HG03045 (cell line): ENCODE measurements at regions not wholly inside any gene's neighbourhood (a gene's known extent, or its start where the extent isn't known, plus 50 kb on each side); places are given as distances from the start of the nearest gene placed in this dataset.

ENCODE experiments used
- ATAC-seq: cut with Tn5 transposase; IDR thresholded peaks from one replicate; pipeline ENCODE4 v1.9.1; 2021; ENCODE audit warnings: mild to moderate bottlenecking, moderate library complexity; ENCODE audit not compliant: unreplicated experiment

DNA sequence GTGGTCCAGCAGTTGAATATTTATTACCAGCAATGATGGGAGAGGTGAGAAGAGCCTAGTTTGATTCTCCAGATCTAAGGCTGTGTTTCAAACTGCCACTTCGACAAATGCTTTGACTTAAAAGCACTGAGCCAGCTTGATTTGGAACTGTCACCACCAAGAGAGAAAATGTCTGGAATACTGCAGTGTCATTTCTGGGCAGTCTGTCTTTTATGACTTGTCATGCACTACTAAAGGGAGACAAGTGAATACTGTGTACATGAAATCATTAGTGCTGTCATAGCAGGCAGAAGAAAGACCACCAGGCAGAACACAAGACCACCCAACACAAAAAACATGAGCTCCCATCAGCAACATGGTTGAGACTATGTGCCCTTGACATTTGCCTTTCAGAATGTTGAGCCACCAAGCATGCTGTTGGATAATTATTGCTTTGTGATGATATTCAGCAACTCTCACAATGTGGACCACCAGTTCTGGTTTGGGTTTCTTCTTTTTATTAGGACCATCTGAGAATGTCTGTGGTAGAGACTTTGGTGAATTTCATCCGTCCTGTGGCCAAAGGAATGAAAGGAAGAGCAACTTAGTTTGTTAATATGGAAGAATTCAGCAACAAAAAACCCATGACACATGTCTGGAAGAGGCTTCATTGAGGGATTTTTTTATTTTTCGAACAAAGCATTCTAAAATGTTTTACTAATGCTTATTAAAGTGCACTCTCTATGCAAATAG is 125.8 kb downstream of the NTMT2 start:
- ATAC-seq, result no peak

DNA sequence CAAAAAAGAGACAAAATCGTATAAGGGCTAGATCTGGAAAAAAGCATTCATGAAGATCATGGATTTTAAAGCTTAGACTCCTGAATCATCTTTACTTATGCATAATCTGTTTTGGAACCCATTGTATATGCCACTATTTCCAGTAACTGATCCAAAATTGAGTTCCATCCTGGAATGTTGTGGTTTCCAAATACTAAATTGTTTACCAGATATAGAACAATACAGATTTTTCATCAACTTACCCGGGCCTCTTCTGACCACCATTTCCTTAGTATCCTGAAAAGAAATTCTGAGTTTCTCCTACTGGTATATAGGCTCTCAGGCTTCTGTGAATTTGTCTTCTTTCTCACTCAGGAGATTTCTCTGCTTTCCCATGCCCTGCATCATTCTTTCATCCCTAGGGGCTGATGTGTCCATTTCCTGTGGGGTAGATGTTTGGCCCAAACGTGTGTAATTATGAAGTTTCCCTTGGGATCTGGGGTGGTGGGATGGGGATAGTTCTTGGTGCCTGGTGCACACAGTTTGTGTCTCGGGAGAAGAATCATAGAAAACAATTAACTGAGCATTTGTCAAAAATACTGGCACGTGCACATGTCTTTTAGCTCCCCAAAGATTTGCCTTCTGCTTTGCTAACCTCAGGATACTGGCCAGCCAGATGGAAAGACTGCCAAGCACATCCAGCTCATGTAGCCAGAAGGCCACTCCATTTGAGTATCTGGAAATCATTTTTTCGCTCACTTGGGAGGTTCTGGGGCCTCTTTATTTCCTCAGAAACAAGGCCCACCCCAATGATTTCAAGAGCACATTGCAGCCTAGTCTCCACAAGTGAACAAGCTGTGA is 127.8 kb downstream of the NTMT2 start:
- no peak for ATAC-seq

DNA sequence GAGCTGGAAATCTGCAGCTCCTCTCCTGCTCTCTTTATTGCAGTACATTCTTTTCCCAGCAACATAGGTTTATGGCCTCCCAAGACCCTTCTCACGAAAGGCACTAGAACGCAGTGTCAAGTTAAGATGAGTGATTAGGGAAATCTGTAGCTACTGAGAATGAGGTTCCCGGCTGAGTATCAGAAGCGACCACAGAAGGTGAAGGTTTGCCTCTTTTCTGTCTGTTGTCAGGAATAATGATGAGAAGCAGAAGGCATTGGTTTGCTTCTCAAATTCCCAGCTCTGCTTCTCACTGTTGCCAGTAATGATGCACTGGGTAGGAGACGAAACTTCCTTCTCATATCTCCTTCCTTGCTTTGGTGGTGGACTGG is 128.4 kb downstream of the NTMT2 start:
- no peak for ATAC-seq

DNA sequence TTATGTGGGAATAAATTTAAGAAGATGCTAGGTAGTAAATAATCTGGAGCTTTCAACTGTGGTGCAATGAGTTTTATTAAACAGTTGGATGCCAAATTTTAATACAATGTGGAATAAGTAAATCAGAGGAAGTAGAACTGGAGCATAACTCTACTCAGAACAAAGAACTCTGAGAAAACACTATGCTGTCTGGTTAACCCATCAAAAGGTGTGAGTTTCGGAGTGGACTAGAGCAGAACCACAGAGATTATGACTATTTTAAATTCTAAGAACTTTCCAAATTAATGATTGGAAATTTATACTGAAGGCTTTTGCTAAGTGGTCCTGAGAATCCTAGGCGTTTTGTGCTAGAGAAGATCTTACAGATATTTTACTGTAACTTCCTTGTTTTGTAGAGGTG is 132.2 kb downstream of the NTMT2 start:
- ATAC-seq, result no peak

DNA sequence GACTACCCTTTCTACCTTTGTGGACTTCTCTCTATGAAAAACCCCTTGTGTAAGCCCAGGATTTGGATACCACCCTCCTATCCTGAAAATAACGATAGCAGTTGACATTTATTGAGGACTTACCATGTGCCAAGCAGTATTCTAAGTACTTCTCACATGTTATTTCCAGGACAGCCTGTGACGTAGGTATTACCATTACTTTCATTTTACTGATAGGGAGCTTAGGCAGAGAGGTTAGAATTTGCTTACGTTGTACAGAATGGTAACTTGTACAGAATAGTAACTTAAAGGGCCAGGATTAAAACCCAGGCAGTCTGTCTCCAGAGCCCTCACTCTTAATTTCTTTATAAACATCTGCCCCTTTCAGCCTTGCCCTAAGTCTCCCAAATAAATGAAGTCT is 138.3 kb downstream of the NTMT2 start:
- no peak for ATAC-seq

DNA sequence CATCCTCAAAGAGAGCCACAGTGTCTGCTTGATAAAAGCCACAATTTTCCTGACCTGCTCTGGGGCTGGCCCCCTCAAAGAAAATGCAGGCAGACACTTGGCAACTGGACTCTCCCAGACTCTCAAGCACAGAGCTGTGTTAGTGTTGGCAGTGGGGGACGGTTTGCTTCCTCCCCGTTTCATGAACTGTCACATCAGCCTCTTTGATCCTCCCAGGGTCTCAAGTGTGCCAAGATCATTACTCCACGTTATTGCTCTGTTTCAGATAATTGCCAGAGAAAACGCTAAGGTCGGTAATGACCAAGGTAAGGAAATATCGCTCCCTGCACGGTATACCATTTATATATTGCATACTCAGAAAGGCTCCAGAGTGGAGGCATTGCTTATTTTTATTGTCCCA is 138.8 kb downstream of the NTMT2 start:
- no peak for ATAC-seq

DNA sequence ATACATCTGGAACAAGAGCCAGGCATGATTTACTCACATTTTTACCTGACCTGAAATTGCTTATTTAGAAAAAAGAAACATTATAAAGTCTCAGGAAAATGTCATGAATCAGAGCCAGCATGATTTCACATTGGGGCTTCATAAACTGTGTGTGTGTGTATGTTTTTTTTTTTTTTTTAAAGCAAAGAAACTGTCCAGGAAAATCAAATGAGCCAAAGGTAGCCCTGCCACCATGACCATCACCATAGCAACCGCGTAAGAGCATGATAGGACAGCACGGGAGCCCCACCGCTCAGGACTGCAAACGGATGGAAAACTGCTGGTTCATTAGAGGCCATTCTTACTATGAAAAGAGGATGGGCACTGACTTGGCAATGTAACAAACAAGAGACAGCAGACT is 139.2 kb downstream of the NTMT2 start:
- no peak for ATAC-seq

DNA sequence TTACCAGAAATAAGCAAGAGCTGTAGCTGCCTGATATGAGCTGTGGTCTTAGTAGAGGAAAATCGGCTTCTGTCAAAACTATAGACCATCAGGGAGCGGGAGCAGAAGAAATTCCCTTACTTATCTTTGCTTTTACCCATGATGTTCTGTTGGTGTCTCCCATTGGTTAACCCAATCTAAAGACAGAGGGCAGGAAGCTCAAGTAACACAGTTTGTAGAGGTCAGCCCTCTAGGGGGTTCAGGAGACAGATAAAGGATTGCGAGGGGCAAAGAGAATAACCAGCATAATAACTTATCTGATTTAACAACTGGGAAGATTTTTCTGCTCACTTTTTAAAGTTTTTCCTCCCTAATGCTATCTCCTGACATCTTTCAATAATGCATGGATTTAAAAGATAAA is 142.4 kb downstream of the NTMT2 start:
- ATAC-seq, result no peak

DNA sequence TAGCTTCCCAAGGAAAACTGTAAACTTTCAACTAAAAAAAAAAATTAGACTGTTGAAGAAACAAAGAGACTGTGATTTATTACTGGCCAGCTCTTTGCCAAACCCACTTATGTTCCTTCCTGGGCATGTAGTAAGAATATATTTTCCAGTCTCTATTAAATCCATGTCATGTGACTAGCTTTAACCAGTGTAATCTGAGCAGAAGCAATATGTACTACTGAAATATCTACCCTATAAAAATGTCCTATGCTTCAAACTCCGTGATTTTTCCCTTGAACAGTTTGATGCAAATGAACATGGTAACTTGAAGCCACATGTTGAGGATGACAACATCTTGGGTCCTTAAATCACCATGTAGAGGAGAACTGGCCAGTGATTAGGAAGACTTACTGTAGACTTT is 144.5 kb downstream of the NTMT2 start:
- ATAC-seq, result no peak

DNA sequence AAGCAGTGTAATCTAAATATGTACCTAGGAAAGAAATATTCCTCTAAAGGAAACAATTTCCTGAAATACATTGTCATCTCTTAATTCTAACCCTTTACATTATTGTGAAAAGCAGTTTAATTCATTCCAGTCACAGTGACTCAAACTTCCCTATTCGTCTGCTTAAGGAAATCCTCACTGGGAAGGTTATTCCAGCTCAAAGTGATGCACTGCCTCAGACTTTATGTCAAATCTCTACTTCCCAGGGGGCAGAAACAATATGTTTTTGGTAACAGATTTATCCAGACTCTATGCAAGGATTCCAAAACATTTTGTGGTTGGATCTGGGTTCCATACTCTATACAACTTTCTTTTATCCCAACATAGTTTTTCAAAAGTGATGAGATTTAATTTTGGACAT is 145.2 kb downstream of the NTMT2 start:
- no peak for ATAC-seq

DNA sequence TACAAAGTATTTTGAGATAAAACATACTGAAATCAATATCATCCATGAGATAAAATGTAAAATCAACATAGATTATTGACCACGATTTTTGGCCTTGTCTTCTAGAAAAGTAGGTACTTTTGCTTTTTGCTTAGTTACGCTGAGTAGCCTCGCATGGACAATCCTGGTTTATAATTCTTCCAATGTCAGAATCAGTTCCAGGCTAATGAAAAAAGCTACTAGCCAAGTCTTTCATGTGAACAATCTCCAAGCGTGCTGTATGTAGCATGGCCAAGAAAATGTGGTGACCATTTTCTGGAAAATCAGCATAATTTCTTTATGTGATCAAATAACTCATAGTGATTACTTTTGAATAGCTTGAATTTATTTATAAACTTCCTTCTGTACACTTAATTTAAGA is 145.8 kb downstream of the NTMT2 start:
- no peak for ATAC-seq

DNA sequence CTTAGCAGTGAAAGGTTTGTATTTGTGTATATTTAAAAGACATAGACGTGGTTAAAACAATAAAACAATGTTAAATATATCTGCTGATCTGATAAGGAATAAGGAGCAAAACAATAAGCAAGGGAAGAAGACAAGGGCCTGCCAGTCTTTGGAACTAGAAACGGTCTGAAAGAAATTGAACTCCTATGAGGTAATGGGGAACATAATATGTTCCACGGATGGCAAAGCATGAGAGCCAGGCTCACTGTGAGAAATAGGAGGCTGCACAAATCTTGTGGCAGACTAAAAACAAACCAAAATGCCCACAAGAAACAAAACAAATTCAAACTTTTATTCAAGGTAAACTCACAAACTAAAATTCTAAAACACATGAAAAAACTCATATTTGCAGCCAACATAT is 150.5 kb downstream of the NTMT2 start:
- ATAC-seq, result no peak

DNA sequence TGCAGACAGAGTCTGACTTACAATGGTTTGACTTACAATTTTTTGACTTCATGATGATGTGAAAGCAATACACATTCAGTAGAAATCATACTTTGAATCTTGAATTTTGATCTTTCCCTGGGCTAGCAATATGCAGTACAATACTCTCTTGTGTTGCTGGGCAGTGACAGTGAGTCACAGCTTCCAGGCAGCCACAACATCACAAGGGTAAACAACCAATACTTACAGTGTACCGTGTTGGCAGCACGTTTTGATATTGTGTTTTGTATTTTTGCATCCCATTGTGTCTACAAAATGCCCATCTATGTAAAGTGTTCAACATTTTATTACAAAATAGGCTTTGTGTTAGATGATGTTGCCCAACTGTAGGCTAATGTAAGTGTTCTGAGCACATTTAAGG is 150.9 kb downstream of the NTMT2 start:
- ATAC-seq, result no peak

DNA sequence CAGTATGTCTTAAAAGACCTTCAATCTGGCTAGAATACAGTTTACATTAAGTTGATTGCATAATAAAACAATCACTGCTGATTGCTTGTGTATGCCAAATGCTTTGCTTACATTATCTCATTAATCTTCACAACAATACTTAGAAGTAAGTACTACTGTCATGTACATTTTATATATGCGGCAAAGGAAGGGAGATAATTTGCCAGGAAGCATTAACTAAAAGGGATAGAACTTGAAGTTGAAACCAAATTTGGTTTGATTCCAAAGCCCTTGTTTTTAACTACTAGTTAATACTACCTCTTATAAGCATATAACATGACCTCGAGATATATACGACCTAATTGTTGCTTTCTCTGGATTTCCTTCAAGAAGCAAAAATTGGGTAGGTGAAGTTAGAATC is 155.8 kb downstream of the NTMT2 start:
- no peak for ATAC-seq

DNA sequence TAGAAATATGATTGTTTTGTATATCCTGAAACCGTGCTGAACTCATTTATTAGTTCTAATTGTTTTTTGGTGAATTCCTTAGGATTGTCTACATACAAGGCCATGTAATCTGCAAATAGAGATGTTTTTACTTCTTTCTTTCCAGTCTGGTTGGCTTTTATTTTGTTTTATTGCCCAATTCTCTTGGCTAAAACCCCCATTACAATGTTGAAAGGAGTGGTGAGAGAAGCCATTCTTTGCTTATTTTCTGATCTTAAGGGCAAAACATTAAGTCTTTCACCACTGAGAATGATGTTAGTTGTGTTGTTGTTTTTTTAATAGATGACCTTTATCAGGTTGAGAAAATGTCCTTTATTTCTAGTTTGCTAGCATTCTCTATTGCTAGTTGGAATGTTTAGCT is 157.3 kb downstream of the NTMT2 start:
- ATAC-seq, result no peak

DNA sequence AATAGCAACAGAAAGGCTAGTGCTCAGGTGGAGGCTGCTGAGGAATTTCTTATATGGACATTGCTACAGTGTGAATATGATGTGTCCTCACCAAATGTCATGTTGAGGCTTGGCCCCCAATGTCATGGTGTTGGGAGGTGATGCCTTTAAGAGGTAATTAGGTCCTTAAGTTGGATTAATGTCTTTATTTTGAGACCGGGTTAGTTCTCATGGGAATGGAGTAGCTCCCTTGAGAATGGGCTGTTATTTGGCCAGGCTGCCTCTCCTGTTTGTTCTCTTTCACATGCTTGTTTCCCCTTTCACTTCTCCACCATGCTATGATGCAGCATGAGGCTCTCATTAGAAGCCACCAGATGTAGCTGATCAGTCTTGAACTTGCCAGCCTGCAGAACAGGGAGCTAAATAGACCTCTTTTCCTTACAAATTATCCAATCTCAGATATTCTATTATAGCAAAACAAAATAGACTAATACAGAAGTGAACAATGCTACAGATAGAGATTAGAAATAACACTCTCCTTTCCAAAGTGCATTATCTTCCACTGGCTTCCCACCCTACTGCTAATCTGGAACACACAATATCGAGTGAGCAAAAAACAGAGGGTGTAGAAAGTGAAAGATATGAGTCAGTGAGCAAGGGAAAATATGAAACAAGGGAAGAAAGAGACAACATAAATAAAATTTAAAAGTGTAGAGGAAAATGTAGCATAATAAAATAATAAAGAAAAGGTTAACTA is 160.2 kb downstream of the NTMT2 start:
- ATAC-seq, result no peak

DNA sequence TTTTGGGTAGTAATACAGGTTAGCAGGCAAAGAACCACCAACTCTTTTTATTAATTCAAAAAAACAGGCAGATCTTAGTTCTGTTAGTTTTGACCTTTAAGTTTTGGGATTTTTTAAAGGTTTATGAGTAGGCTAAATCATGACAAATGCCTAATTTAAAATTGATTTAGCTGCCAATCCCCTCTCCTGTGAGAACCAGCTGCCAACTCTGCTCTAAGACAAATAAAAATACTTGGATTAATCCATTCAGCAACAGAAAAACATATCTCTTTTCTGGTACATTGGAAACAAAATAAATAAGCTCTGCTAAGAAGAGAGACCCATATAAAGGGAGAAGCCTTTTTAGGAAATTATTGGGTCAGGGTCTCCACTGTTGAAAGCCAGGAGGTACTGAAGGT is 160.8 kb downstream of the NTMT2 start:
- ATAC-seq, result no peak

DNA sequence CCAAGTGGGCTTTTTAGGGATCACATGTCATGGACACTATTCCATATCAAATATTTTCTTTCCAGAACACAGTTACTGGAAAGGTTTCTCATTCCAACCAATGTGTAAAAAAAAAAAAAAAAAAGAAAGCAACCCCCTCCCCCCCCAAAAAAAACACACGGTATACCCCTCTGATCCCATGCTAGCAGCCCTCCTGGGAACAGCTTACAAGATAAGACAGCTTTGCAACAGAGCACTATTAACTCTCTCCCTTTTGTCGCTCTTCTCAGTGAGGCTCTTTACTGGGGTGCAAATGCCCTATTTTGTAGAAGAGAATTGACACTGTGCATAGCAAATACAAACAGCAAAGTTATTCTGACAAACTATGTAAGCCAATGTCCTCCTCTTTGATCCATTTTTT is 161.2 kb downstream of the NTMT2 start:
- no peak for ATAC-seq

DNA sequence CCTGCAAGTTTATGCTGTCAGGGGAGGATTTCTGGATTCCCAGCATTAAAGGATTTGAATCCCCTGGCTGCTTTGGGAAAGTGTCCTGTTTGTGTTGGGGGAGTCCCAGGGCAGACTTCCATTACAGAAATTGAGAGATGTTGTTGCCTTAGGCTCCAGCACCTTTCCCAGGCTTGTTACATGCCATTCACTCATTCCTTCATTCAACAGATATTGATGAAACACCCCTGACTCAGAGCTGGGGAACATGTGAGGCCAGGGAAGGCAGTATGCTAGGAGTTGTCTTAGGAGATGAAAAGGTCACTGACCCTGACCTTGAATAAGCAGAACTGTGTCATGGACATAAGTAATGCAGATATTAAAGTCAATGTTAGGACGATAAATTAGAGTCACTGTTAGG is 161.7 kb downstream of the NTMT2 start:
- no peak for ATAC-seq

DNA sequence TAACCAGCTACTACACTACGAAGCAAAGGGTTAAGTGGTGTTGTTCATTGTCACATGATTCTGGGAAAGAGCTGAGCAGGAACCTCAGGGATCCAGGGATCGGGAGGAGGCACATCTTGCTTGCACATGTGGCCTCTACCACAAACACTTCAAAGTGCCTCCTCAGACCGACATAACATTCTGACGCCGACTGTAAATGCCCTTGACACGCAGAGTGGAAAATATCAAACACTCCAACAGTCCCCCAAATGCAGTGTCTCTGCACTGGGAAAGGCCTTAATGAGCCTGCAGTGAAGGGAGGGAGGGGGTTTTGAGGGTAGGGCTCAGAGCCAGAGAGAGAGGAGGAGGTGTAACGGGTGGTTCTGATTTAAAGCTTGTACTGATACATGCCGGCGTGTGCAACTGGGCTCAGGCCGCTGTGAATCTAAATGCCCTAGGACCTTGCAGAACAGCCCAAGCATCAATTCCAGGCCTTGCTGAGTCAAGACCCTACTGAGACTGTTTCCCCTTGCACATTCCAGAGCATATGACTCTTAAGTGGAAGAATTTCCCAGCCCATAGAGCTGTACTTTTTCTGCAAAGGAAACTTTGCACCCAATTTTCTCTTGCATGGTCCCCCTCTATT is 163.7 kb downstream of the NTMT2 start:
- ATAC-seq, result no peak

DNA sequence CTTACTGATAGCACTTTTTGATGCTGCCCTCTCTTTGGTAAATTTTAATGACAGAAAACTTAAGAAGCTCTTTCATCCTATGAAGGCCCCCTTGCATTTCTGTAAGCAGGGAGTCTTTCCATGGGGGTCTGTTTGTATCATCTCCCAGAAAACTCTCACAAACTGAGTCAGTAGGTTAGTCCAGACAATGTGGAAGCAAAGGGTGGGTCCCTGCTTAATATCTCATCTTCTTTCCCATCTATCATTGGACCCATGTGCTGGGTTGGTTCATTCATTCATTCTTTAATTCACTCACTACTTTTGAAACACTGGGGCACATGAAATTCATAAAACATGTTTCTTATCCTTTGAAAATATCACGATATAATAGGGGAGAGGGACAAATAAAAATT is 164.3 kb downstream of the NTMT2 start:
- no peak for ATAC-seq

DNA sequence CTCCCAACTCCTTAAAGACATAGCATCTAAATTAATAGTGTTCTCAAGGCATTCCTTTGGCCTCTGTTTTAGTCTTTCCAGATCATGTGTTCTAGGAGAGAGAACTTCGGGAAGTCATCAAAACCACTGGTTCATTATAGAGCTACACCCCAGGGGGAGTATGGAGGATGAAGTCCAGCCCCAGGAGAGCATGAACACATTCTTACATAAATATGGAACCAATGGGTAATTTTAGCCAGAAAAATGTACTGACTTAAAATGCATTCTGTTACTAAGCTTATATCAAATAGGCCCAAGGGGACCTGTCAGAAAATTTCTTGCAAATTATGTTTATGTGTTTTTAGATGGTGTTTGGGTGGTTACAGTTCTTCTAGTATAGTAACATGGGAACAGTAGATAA is 165.2 kb downstream of the NTMT2 start:
- ATAC-seq, result no peak
